Fibroblast of mammary gland (primary cell): ENCODE measurements at regions not wholly inside any gene's neighbourhood (a gene's known extent, or its start where the extent isn't known, plus 50 kb on each side); places are given as distances from the start of the nearest gene placed in this dataset.

Source experiments
- DNase-seq: peaks from one replicate; pipeline ENCODE4 v3.0.0-alpha.2; 2010; ENCODE audit warnings: low read depth
- H3K4me3 ChIP-seq: 2 replicates; pipeline ENCODE4 v1.5.1; 2011; ENCODE audit warnings: low read depth, mild to moderate bottlenecking, low read length, moderate library complexity; ENCODE audit not compliant: control insufficient read depth
- CTCF ChIP-seq: conservative IDR thresholded peaks from 2 replicates; pipeline ENCODE4 v1.5.1; 2011; ENCODE audit warnings: low read depth, low read length, inconsistent platforms; ENCODE audit not compliant: control insufficient read depth, insufficient read depth

GRCh38 chr7:110593355-110593754 is 497.6 kb upstream of the LRRN3 start:
- TF ChIP-seq CTCF: no peak
- no peak for DNase-seq

GRCh38 chr7:110595694-110596093 is 495.2 kb upstream of the LRRN3 start:
- no peak for DNase-seq
- TF ChIP-seq CTCF: no peak

More at GRCh38 chr7:110593355-110593754, 497.6 kb upstream of the LRRN3 start:
- H3K4me3 ChIP-seq: no peak overlapping the region

GRCh38 chr7:110600956-110601355 is 490.0 kb upstream of the LRRN3 start:
- no peak for DNase-seq
- no peak overlapping the region for H3K4me3 ChIP-seq
- TF ChIP-seq CTCF: no peak

More at GRCh38 chr7:110595694-110596093, 495.2 kb upstream of the LRRN3 start:
- no peak overlapping the region for H3K4me3 ChIP-seq

- no peak for DNase-seq
- no peak overlapping the region for H3K4me3 ChIP-seq
- no peak for TF ChIP-seq CTCF
These were observed 489.2 kb upstream of the LRRN3 start for GRCh38 chr7:110601710-110602109.

- TF ChIP-seq CTCF: no peak
- DNase-seq: no peak
- H3K4me3 ChIP-seq: no peak overlapping the region
These were observed 486.7 kb upstream of the LRRN3 start for GRCh38 chr7:110604206-110604605.

- no peak for DNase-seq
- no peak overlapping the region for H3K4me3 ChIP-seq
- no peak for TF ChIP-seq CTCF
These were observed 486.0 kb upstream of the LRRN3 start for GRCh38 chr7:110604885-110605284.
